ENCODE measurements at regions not wholly inside any gene's neighbourhood (a gene's known extent, or its start where the extent isn't known, plus 50 kb on each side); places are given as distances from the start of the nearest gene placed in this dataset.
"Not testable (repeated sequence)": the region's sequence is repeated elsewhere in the genome, so short reads cannot be mapped to it uniquely, and the experiment has no call there.

GRCh38 chr5:45171563-45171962 is 362.8 kb downstream of the MRPS30 start:
- TF ChIP-seq POLR2AphosphoS5 (IDR thresholded peaks at IDR 0.05) = no peak
- no peak for TF ChIP-seq POLR2A (IDR thresholded peaks at IDR 0.05)
- TF ChIP-seq, protein P1, sequence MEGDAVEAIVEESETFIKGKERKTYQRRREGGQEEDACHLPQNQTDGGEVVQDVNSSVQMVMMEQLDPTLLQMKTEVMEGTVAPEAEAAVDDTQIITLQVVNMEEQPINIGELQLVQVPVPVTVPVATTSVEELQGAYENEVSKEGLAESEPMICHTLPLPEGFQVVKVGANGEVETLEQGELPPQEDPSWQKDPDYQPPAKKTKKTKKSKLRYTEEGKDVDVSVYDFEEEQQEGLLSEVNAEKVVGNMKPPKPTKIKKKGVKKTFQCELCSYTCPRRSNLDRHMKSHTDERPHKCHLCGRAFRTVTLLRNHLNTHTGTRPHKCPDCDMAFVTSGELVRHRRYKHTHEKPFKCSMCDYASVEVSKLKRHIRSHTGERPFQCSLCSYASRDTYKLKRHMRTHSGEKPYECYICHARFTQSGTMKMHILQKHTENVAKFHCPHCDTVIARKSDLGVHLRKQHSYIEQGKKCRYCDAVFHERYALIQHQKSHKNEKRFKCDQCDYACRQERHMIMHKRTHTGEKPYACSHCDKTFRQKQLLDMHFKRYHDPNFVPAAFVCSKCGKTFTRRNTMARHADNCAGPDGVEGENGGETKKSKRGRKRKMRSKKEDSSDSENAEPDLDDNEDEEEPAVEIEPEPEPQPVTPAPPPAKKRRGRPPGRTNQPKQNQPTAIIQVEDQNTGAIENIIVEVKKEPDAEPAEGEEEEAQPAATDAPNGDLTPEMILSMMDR (IDR thresholded peaks at IDR 0.05) = no peak
- no peak overlapping the region for H3K4me3 ChIP-seq
- H3K27me3 ChIP-seq (replicated peaks; ENCODE audit: insufficient read depth) = no peaks in the 10 kb centered on the region
- WGBS = 29% methylated on average over 1 of the region's 1 CpG
- no peaks in the 10 kb centered on the region for H3K36me3 ChIP-seq
- H3K9me3 ChIP-seq = no peaks in the 10 kb centered on the region
- H3K4me1 ChIP-seq (replicated peaks) = no peaks in the 10 kb centered on the region
- intact Hi-C loops (cut with DNase I) = no loop called here
- no peak overlapping the region for H3K27ac ChIP-seq
- DNase-seq (ENCODE audit: low spot score) = no peak

- H3K4me3 ChIP-seq; H3K36me3 ChIP-seq; DNase-seq (ENCODE audit: low spot score); H3K27ac ChIP-seq; intact Hi-C loops (cut with DNase I); H3K4me1 ChIP-seq (replicated peaks); H3K27me3 ChIP-seq (replicated peaks; ENCODE audit: insufficient read depth); H3K9me3 ChIP-seq: not testable (repeated sequence)
- 89% methylated on average over 11 of the region's 11 CpGs for WGBS
Observed at GRCh38 chr5:45172634-45173033, 363.9 kb downstream of the MRPS30 start.

DNA sequence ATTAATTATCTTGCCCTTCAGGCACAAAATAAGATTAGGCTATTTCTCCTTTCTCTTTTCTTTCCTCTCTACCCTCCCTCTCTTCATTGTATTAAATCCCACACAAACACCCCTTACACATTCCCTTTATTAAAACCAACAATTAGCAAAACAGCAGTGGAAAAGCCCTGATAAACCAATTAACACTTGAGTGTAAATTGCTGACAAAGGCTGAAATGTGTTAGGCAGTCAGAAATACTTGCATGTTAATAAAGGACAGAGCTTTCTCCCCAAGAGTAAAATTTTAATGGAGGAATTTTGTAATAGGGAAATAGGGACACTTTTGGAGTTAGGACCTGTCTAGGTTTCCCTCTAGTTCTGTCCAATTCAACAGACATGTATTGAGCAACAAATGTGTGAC is 370.9 kb downstream of the MRPS30 start:
- intact Hi-C loops (cut with DNase I) = no loop called here
- Histone ChIP-seq H3K9me3 (no peaks in the 10 kb centered on the region), H3K27me3 (replicated peaks; ENCODE audit: insufficient read depth) (no peaks in the 10 kb centered on the region), H3K27ac (no peak overlapping the region), H3K4me3 (no peak overlapping the region), H3K4me1 (replicated peaks) (no peaks in the 10 kb centered on the region), H3K36me3 (no peaks in the 10 kb centered on the region)
- no peak for DNase-seq (ENCODE audit: low spot score)
- TF ChIP-seq, protein P1 (IDR thresholded peaks at IDR 0.05) = no peak
- TF ChIP-seq POLR2AphosphoS5 (IDR thresholded peaks at IDR 0.05) (no peak), POLR2A (IDR thresholded peaks at IDR 0.05) (no peak)

DNA sequence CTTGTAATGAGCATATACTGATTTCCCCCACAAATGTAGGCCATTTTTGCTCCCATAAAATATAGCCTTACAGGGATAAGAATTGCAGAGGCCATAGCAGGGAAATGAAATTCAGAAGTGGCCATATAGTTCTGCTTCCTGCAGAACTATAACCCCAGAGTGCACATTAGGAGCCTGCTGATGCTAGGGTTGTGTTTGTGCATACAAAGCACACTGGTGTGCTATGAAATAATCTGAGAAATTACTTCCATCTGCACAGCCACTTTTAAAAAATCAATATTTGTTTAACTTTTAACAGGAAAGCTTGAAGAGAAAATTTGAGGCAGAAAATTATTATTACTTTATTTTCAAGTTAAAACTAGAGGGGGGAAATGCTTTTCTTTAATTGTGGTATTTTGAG is 380.3 kb downstream of the MRPS30 start:
- no peak for DNase-seq (ENCODE audit: low spot score)
- intact Hi-C loops (cut with DNase I) = no loop called here

DNA sequence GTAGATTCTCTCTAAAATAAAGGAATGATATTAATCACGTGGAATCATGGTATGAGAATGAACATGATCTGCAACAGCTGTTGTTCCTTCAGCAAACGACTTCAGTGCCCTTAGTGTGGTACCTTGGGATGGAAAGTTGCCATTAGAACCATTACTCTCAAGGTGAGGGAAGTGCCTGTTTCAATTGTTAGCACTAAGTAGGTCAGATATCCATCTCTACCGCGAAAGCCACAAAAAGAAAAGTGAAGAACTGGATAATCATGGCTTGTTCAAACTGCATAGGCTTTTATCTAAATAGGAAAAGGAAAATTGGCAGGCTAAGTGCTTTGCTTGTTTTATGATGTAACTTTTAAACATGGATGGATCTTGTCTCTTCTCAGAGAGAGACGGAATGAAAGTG is 380.7 kb downstream of the MRPS30 start:
- no peak for DNase-seq (ENCODE audit: low spot score)

More for the DNA sequence above, 380.3 kb downstream of the MRPS30 start:
- no peak overlapping the region for H3K27ac ChIP-seq
- no peaks in the 10 kb centered on the region for H3K36me3 ChIP-seq
- no peak overlapping the region for H3K4me3 ChIP-seq
- H3K9me3 ChIP-seq = no peaks in the 10 kb centered on the region
- H3K4me1 ChIP-seq (replicated peaks) = no peaks in the 10 kb centered on the region
- H3K27me3 ChIP-seq (replicated peaks; ENCODE audit: insufficient read depth) = no peaks in the 10 kb centered on the region
- TF ChIP-seq POLR2A (IDR thresholded peaks at IDR 0.05) (no peak), POLR2AphosphoS5 (IDR thresholded peaks at IDR 0.05) (no peak)
- TF ChIP-seq, protein P1 (IDR thresholded peaks at IDR 0.05) = no peak

More for the DNA sequence above, 380.7 kb downstream of the MRPS30 start:
- TF ChIP-seq, protein P1 (IDR thresholded peaks at IDR 0.05) = no peak
- TF ChIP-seq POLR2A (IDR thresholded peaks at IDR 0.05) = no peak
- TF ChIP-seq POLR2AphosphoS5 (IDR thresholded peaks at IDR 0.05) = no peak
- intact Hi-C loops (cut with DNase I) = no loop called here
- H3K27ac ChIP-seq = no peak overlapping the region
- H3K4me1 ChIP-seq (replicated peaks) = no peaks in the 10 kb centered on the region
- no peaks in the 10 kb centered on the region for H3K27me3 ChIP-seq (replicated peaks; ENCODE audit: insufficient read depth)
- no peaks in the 10 kb centered on the region for H3K36me3 ChIP-seq
- H3K9me3 ChIP-seq = no peaks in the 10 kb centered on the region
- no peak overlapping the region for H3K4me3 ChIP-seq
- WGBS = 25% methylated on average over 5 of the region's 5 CpGs

Measured in prostate gland (tissue), 2 donors.